Type B pancreatic cell (in vitro differentiated cells): ENCODE measurements at regions not wholly inside any gene's neighbourhood (a gene's known extent, or its start where the extent isn't known, plus 50 kb on each side); places are given as distances from the start of the nearest gene placed in this dataset.

Experiments
- DNase-seq: peaks from one replicate; pipeline ENCODE4 v3.0.0; 2021; ENCODE audit warnings: mixed read lengths; ENCODE audit not compliant: unreplicated experiment; ENCODE audit errors: extremely low spot score
- H3K27ac Mint-ChIP-seq: 2 replicates; pipeline ENCODE4 v1.8.0; 2021; ENCODE audit warnings: mild to moderate bottlenecking, mixed read lengths
- H3K27me3 Mint-ChIP-seq: 2 replicates; pipeline ENCODE4 v1.8.0; 2021; ENCODE audit warnings: mixed read lengths
- H3K36me3 Mint-ChIP-seq: 2 replicates; pipeline ENCODE4 v1.8.0; 2021; ENCODE audit warnings: mixed read lengths
- H3K4me1 Mint-ChIP-seq: one replicate; pipeline ENCODE4 v1.8.0; 2021; ENCODE audit warnings: mixed read lengths; ENCODE audit not compliant: unreplicated experiment
- H3K4me3 Mint-ChIP-seq: 2 replicates; pipeline ENCODE4 v1.8.0; 2021; ENCODE audit warnings: mild to moderate bottlenecking, mixed read lengths
- H3K9me3 Mint-ChIP-seq: 2 replicates; pipeline ENCODE4 v1.8.0; 2021; ENCODE audit warnings: mixed read lengths
- TF ChIP-seq, protein P1 (sequence below): fragments of 200-600 bp; sonication (generic); conservative IDR thresholded peaks from 2 replicates; pipeline ENCODE4 v1.5.0; 2021; ENCODE audit warnings: antibody characterized with exemption, mild to moderate bottlenecking

DNA sequence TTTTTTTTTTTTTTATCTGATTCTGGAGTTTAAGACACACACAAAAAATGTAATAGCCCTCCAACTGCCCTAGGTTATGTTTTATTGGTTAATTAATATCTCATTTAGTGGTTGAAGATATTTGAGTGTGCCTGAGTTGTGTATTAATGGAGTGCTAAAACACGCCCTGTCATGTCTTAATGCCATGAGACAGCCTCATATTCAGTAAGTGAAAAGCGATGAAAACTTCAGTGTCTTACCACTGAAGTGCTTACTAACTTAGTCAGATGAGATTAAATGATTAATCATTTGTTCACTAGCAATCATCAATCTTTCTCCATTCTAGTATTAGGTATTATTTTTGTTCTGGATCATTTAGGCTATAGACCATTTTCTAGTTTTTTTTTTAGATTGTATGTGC is 544.7 kb upstream of the ROBO2 start:
- H3K4me3 Mint-ChIP-seq, result no peak overlapping the region
- H3K9me3 Mint-ChIP-seq, result no peaks in the 10 kb centered on the region
- DNase-seq, result no peak
- no peaks in the 10 kb centered on the region for H3K36me3 Mint-ChIP-seq
- H3K27me3 Mint-ChIP-seq, result peaks cover 4% of the 10 kb centered on the region
- TF ChIP-seq, protein P1, sequence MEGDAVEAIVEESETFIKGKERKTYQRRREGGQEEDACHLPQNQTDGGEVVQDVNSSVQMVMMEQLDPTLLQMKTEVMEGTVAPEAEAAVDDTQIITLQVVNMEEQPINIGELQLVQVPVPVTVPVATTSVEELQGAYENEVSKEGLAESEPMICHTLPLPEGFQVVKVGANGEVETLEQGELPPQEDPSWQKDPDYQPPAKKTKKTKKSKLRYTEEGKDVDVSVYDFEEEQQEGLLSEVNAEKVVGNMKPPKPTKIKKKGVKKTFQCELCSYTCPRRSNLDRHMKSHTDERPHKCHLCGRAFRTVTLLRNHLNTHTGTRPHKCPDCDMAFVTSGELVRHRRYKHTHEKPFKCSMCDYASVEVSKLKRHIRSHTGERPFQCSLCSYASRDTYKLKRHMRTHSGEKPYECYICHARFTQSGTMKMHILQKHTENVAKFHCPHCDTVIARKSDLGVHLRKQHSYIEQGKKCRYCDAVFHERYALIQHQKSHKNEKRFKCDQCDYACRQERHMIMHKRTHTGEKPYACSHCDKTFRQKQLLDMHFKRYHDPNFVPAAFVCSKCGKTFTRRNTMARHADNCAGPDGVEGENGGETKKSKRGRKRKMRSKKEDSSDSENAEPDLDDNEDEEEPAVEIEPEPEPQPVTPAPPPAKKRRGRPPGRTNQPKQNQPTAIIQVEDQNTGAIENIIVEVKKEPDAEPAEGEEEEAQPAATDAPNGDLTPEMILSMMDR, result no peak
- H3K27ac Mint-ChIP-seq, result no peak overlapping the region
- H3K4me1 Mint-ChIP-seq, result no peaks in the 10 kb centered on the region

DNA sequence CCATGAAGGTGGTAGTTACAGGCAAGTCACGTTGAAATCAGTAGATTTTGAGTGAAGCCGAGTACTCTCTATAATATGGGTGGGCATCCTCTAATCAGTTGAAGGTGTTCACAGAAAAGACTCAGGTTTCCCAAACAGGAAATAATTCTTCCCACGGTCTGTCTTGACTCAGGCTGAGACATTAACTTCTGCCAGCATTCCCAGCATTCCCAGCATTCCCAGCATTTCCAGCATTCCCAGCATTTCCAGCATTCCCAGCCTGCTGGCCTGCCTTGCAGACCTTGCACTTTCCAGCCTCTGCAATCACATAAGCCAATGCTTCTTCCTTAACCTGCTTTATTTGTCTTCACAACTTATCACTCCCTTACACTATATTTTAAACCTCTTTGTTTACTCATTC is 542.3 kb upstream of the ROBO2 start:
- Mint-ChIP-seq H3K36me3 (no peaks in the 10 kb centered on the region), H3K27me3 (peaks cover 4% of the 10 kb centered on the region), H3K9me3 (no peaks in the 10 kb centered on the region), H3K4me1 (no peaks in the 10 kb centered on the region), H3K27ac (no peak overlapping the region), H3K4me3 (no peak overlapping the region)
- no peak for DNase-seq
- TF ChIP-seq, protein P1, result no peak

DNA sequence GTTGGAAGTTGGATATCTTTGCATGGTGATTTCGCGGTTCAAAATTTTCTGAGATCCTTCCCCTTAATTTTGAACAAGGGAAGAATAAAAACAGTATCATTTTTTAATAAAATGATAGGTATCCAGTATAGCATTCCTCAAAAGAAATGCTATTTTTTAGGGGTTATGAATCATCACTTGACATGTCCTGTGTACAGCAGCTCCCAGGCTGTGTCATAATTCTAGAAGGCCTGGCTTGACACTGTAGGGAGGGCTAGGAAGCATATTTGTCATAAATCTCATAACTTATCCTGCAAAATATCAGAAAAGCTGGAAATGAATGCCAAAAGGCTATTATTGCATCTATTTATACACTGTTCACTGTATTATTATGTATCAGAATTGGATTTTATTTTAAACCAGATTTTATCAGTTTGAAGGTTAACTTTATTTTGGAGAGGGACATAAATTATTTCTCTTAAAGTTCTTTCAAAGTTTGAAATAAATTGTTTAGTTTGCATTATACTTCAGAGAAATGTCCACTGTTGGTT is 539.1 kb upstream of the ROBO2 start:
- Mint-ChIP-seq H3K4me3 (no peak overlapping the region), H3K36me3 (no peaks in the 10 kb centered on the region), H3K27ac (no peak overlapping the region), H3K27me3 (peaks cover 7% of the 10 kb centered on the region), H3K9me3 (no peaks in the 10 kb centered on the region), H3K4me1 (no peaks in the 10 kb centered on the region)
- no peak for DNase-seq
- TF ChIP-seq, protein P1, result no peak

DNA sequence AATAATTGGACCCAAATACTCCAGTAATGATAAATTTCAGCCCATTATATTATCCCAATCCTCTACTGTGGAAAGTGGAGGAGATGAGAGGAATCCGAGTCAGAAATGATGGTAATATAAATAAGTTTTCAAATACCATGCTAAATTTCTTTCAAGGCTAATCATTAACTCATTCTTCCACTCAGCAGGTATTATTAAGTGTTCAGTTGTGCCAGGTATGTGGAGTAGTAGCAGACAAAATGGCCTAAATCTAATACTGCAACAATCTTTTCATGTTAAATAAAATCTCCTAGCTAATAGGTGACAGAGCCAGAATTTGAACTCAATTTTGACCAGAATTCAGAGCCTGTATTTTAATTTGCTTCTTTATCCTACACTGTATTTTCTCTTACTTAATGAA is 538.6 kb upstream of the ROBO2 start:
- Mint-ChIP-seq H3K4me3 (no peak overlapping the region), H3K27ac (no peak overlapping the region), H3K4me1 (no peaks in the 10 kb centered on the region), H3K36me3 (no peaks in the 10 kb centered on the region), H3K9me3 (no peaks in the 10 kb centered on the region), H3K27me3 (peaks cover 7% of the 10 kb centered on the region)
- TF ChIP-seq, protein P1, result no peak
- DNase-seq, result no peak

DNA sequence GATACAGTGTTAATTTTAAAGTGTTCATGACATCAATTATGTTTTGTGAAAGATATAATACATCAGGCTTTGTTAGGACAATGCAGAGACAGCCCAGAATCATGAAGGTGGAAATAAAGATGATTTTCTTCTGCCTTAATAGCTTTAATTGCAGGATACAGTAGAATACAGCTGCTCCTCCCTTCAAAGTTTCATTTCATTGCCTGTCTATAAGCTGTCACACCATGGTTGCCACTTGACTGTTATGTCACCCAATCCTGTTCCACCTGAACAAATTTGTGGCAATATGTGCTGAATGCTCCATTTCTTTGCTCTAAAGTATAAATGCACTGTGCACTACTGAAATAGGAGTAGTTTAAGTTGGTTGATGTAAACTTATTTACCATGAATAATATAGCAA is 537.8 kb upstream of the ROBO2 start:
- TF ChIP-seq, protein P1, result no peak
- Mint-ChIP-seq H3K9me3 (no peaks in the 10 kb centered on the region), H3K36me3 (no peaks in the 10 kb centered on the region), H3K4me3 (no peak overlapping the region), H3K4me1 (no peaks in the 10 kb centered on the region), H3K27me3 (peaks cover 7% of the 10 kb centered on the region), H3K27ac (no peak overlapping the region)
- DNase-seq, result no peak
